T-helper 1 cell treated with Interleukin-12 subunit alpha and Interleukin-12 subunit beta and Interleukin-4 antibody, amounts not matched to agents 30 μg/mL and 1 μg/mL, for 36 hours (primary cell): ENCODE measurements at regions not wholly inside any gene's neighbourhood (a gene's known extent, or its start where the extent isn't known, plus 50 kb on each side); places are given as distances from the start of the nearest gene placed in this dataset.
"Not testable (repeated sequence)": the region's sequence is repeated elsewhere in the genome, so short reads cannot be mapped to it uniquely, and the experiment has no call there.

Source experiments
- H3K27ac Mint-ChIP-seq: one replicate; pipeline ENCODE4 v1.8.0; 2021; ENCODE audit warnings: mild to moderate bottlenecking, mixed read lengths
- H3K27me3 Mint-ChIP-seq: one replicate; pipeline ENCODE4 v1.8.0; 2021; ENCODE audit warnings: low read depth, mixed read lengths
- H3K36me3 Mint-ChIP-seq: one replicate; pipeline ENCODE4 v1.8.0; 2021; ENCODE audit warnings: low read depth, mixed read lengths
- H3K4me1 Mint-ChIP-seq: one replicate; pipeline ENCODE4 v1.8.0; 2021; ENCODE audit warnings: low read depth, mixed read lengths
- H3K4me3 Mint-ChIP-seq: one replicate; pipeline ENCODE4 v1.8.0; 2021; ENCODE audit warnings: mild to moderate bottlenecking, moderate library complexity, mixed read lengths
- H3K9me3 Mint-ChIP-seq: one replicate; pipeline ENCODE4 v1.8.0; 2021; ENCODE audit warnings: mixed read lengths

GRCh38 chr17:72464221-72464620, 343.4 kb downstream of the SOX9 start:
- not testable (repeated sequence) for H3K9me3 Mint-ChIP-seq, H3K4me3 Mint-ChIP-seq, H3K27me3 Mint-ChIP-seq, H3K36me3 Mint-ChIP-seq, H3K4me1 Mint-ChIP-seq, H3K27ac Mint-ChIP-seq

GRCh38 chr17:72465191-72466024, 344.6 kb downstream of the SOX9 start:
- H3K27me3 Mint-ChIP-seq = no peaks in the 10 kb centered on the region
- no peak overlapping the region for H3K4me3 Mint-ChIP-seq
- H3K27ac Mint-ChIP-seq = no peak overlapping the region
- H3K9me3 Mint-ChIP-seq = no peaks in the 10 kb centered on the region
- H3K36me3 Mint-ChIP-seq = no peaks in the 10 kb centered on the region
- no peaks in the 10 kb centered on the region for H3K4me1 Mint-ChIP-seq

- no peaks in the 10 kb centered on the region for H3K27me3 Mint-ChIP-seq
- H3K4me1 Mint-ChIP-seq = no peaks in the 10 kb centered on the region
- H3K27ac Mint-ChIP-seq = no peak overlapping the region
- H3K36me3 Mint-ChIP-seq = no peaks in the 10 kb centered on the region
- H3K4me3 Mint-ChIP-seq = no peak overlapping the region
- H3K9me3 Mint-ChIP-seq = no peaks in the 10 kb centered on the region
These were observed 345.4 kb downstream of the SOX9 start for GRCh38 chr17:72466199-72466598.

- no peaks in the 10 kb centered on the region for H3K27me3 Mint-ChIP-seq
- no peak overlapping the region for H3K27ac Mint-ChIP-seq
These were observed 345.8 kb downstream of the SOX9 start for GRCh38 chr17:72466606-72467005.

GRCh38 chr17:72467841-72468653, 347.2 kb downstream of the SOX9 start:
- H3K27me3 Mint-ChIP-seq = no peaks in the 10 kb centered on the region
- no peak overlapping the region for H3K4me3 Mint-ChIP-seq
- H3K4me1 Mint-ChIP-seq = no peaks in the 10 kb centered on the region
- no peak overlapping the region for H3K27ac Mint-ChIP-seq
- no peaks in the 10 kb centered on the region for H3K36me3 Mint-ChIP-seq
- no peaks in the 10 kb centered on the region for H3K9me3 Mint-ChIP-seq

More at GRCh38 chr17:72466606-72467005, 345.8 kb downstream of the SOX9 start:
- Mint-ChIP-seq H3K4me3 (no peak overlapping the region), H3K36me3 (no peaks in the 10 kb centered on the region), H3K4me1 (no peaks in the 10 kb centered on the region), H3K9me3 (no peaks in the 10 kb centered on the region)

GRCh38 chr17:72468841-72469240, 348.0 kb downstream of the SOX9 start:
- no peak overlapping the region for H3K27ac Mint-ChIP-seq

GRCh38 chr17:72470121-72470705, 349.4 kb downstream of the SOX9 start:
- H3K4me3 Mint-ChIP-seq = no peak overlapping the region
- H3K9me3 Mint-ChIP-seq = no peaks in the 10 kb centered on the region
- H3K27ac Mint-ChIP-seq = no peak overlapping the region
- no peaks in the 10 kb centered on the region for H3K27me3 Mint-ChIP-seq
- no peaks in the 10 kb centered on the region for H3K36me3 Mint-ChIP-seq
- no peaks in the 10 kb centered on the region for H3K4me1 Mint-ChIP-seq

More at GRCh38 chr17:72468841-72469240, 348.0 kb downstream of the SOX9 start:
- Mint-ChIP-seq H3K4me1 (no peaks in the 10 kb centered on the region), H3K9me3 (no peaks in the 10 kb centered on the region), H3K4me3 (no peak overlapping the region), H3K36me3 (no peaks in the 10 kb centered on the region), H3K27me3 (no peaks in the 10 kb centered on the region)

- Mint-ChIP-seq H3K4me3 (no peak overlapping the region), H3K27ac (no peak overlapping the region), H3K9me3 (no peaks in the 10 kb centered on the region), H3K36me3 (no peaks in the 10 kb centered on the region), H3K27me3 (no peaks in the 10 kb centered on the region), H3K4me1 (no peaks in the 10 kb centered on the region)
These were observed 349.9 kb downstream of the SOX9 start for GRCh38 chr17:72470734-72471133.

GRCh38 chr17:72471296-72471695, 350.5 kb downstream of the SOX9 start:
- Mint-ChIP-seq H3K36me3 (no peaks in the 10 kb centered on the region), H3K27me3 (no peaks in the 10 kb centered on the region), H3K9me3 (no peaks in the 10 kb centered on the region), H3K27ac (no peak overlapping the region), H3K4me3 (no peak overlapping the region), H3K4me1 (no peaks in the 10 kb centered on the region)

GRCh38 chr17:72472106-72472505, 351.3 kb downstream of the SOX9 start:
- Mint-ChIP-seq H3K9me3 (no peaks in the 10 kb centered on the region), H3K4me3 (no peak overlapping the region), H3K27me3 (peaks cover 4% of the 10 kb centered on the region), H3K4me1 (no peaks in the 10 kb centered on the region), H3K36me3 (no peaks in the 10 kb centered on the region), H3K27ac (no peak overlapping the region)

GRCh38 chr17:72472853-72473390, 352.1 kb downstream of the SOX9 start:
- H3K27me3 Mint-ChIP-seq, H3K27ac Mint-ChIP-seq, H3K4me3 Mint-ChIP-seq, H3K9me3 Mint-ChIP-seq, H3K4me1 Mint-ChIP-seq, H3K36me3 Mint-ChIP-seq: not testable (repeated sequence)

- Mint-ChIP-seq H3K4me3 (no peak overlapping the region), H3K36me3 (no peaks in the 10 kb centered on the region), H3K27ac (no peak overlapping the region), H3K27me3 (peaks cover 6% of the 10 kb centered on the region), H3K9me3 (no peaks in the 10 kb centered on the region), H3K4me1 (no peaks in the 10 kb centered on the region)
These were observed 353.4 kb downstream of the SOX9 start for GRCh38 chr17:72474243-72474642.

GRCh38 chr17:72474719-72475477, 354.1 kb downstream of the SOX9 start:
- Mint-ChIP-seq H3K9me3 (no peaks in the 10 kb centered on the region), H3K4me3 (no peak overlapping the region), H3K4me1 (no peaks in the 10 kb centered on the region), H3K27me3 (peaks cover 6% of the 10 kb centered on the region), H3K27ac (no peak overlapping the region), H3K36me3 (no peaks in the 10 kb centered on the region)

- no peaks in the 10 kb centered on the region for H3K4me1 Mint-ChIP-seq
- no peak overlapping the region for H3K27ac Mint-ChIP-seq
- peaks cover 6% of the 10 kb centered on the region for H3K27me3 Mint-ChIP-seq
- no peaks in the 10 kb centered on the region for H3K9me3 Mint-ChIP-seq
- no peak overlapping the region for H3K4me3 Mint-ChIP-seq
- no peaks in the 10 kb centered on the region for H3K36me3 Mint-ChIP-seq
These were observed 355.3 kb downstream of the SOX9 start for GRCh38 chr17:72476134-72476533.
